GM12878 (cell line): ENCODE measurements at regions not wholly inside any gene's neighbourhood (a gene's known extent, or its start where the extent isn't known, plus 50 kb on each side); places are given as distances from the start of the nearest gene placed in this dataset.

Experiments used
- ATAC-seq: fragments of 200-7000 bp; cut with Tn5 transposase; 3 replicates; pipeline ENCODE4 v1.9.1; 2020; ENCODE audit warnings: mild to moderate bottlenecking, moderate library complexity
- BruUV-seq: library from RNA; stranded (reverse); fragments of 400-500 nt; replicated peaks from 2 replicates; lab custom pipeline; 2021; lab: Mats Ljungman, UMichigan
- CTCF ChIA-PET: fragments of 300-600 bp; sonication (Branson Sonifier 250); formaldehyde crosslinking; extraction: SDS; loops from one replicate; lab custom pipeline; 2021; ENCODE audit warnings: inconsistent platforms; lab: Yijun Ruan, JAX
- POLR2A ChIA-PET: fragments of 350-600 bp; formaldehyde crosslinking; extraction: SDS; loops from one replicate; lab custom pipeline; 2021; ENCODE audit warnings: inconsistent platforms; lab: Charles Lee
- RAD21 ChIA-PET: fragments of 300-600 bp; sonication (Branson Sonifier 250); formaldehyde crosslinking; loops from one replicate; lab custom pipeline; 2023; ENCODE audit warnings: antibody characterized with exemption; ENCODE audit not compliant: unreplicated experiment; lab: Charles Lee
- SMC1A ChIA-PET: fragments of 300-600 bp; sonication (Branson Sonifier 250); formaldehyde crosslinking; loops from one replicate; lab custom pipeline; 2023; ENCODE audit not compliant: unreplicated experiment, uncharacterized antibody; lab: Charles Lee
- DNase-seq: peaks from one replicate; pipeline ENCODE4 v3.0.0-alpha.2; 2011; ENCODE audit warnings: low read depth, low spot score
- FAIRE-seq: peaks from 3 replicates; lab custom pipeline; 2011; peaks lifted over from hg19 to GRCh38; lab: Jason Lieb, UNC
- H2AFZ ChIP-seq: 2 replicates; pipeline ENCODE4 v1.6.0; 2011; ENCODE audit warnings: low read depth, low read length, control low read depth; ENCODE audit not compliant: control insufficient read depth
- H3K27ac ChIP-seq: 2 replicates; pipeline ENCODE4 v1.5.1; 2011; ENCODE audit warnings: control low read depth; ENCODE audit not compliant: control insufficient read depth, insufficient read depth
- H3K27me3 ChIP-seq, 2 experiments: replicated peaks in 1 of 2; 2 replicates each; pipeline versions ENCODE4 v1.6.0 to v1.6.1; 2011; ENCODE audit warnings: low read length in 1 of 2; ENCODE audit not compliant: control insufficient read depth in 2 of 2, insufficient read depth in 2 of 2
- H3K36me3 ChIP-seq, 2 experiments: 2 replicates each; pipeline ENCODE4 v1.5.1; 2011; ENCODE audit warnings: low read length in 1 of 2; ENCODE audit not compliant: control insufficient read depth in 2 of 2, insufficient read depth in 2 of 2
- H3K4me1 ChIP-seq: 2 replicates; pipeline ENCODE4 v1.6.1; 2011; ENCODE audit warnings: mild to moderate bottlenecking, low read length, moderate library complexity, mixed read lengths; ENCODE audit not compliant: control insufficient read depth, insufficient read depth
- H3K4me2 ChIP-seq: 2 replicates; pipeline ENCODE4 v1.6.0; 2011; ENCODE audit warnings: control low read depth; ENCODE audit not compliant: control insufficient read depth, insufficient read depth
- H3K4me3 ChIP-seq: fragments of 200-600 bp; sonication (generic); 2 replicates; pipeline ENCODE4 v1.5.1; 2016
- H3K79me2 ChIP-seq: 2 replicates; pipeline ENCODE4 v1.6.0; 2011; ENCODE audit warnings: low read length; ENCODE audit not compliant: control insufficient read depth, insufficient read depth
- H3K9ac ChIP-seq: 2 replicates; pipeline ENCODE4 v1.8.0; 2011; ENCODE audit warnings: low read length, control low read depth, mixed read lengths; ENCODE audit not compliant: control insufficient read depth, insufficient read depth
- H3K9me3 ChIP-seq: replicated peaks from 3 replicates; pipeline ENCODE4 v1.5.1; 2011; ENCODE audit warnings: mild to moderate bottlenecking, low read length; ENCODE audit not compliant: control insufficient read depth, insufficient read depth
- H4K20me1 ChIP-seq: 2 replicates; pipeline ENCODE4 v1.6.0; 2011; ENCODE audit not compliant: control insufficient read depth, insufficient read depth
- IRF4 ChIP-seq: IDR thresholded peaks from 2 replicates; pipeline ENCODE4 v1.6.1; 2011; ENCODE audit warnings: low read depth, low read length
- LARP7 ChIP-seq: fragments of 450-650 bp; IDR thresholded peaks from 2 replicates; pipeline ENCODE4 v1.6.1; 2017; ENCODE audit warnings: mild to moderate bottlenecking
- MTA2 ChIP-seq: fragments of 450-650 bp; IDR thresholded peaks from 2 replicates; pipeline ENCODE4 v1.6.1; 2016; ENCODE audit warnings: low read depth, mild to moderate bottlenecking, moderate library complexity
- MTA3 ChIP-seq: IDR thresholded peaks from 2 replicates; pipeline ENCODE4 v1.6.1; 2012; ENCODE audit warnings: low read length, inconsistent platforms, borderline replicate concordance
- POLR2A ChIP-seq: IDR thresholded peaks from 2 replicates; pipeline ENCODE4 v1.6.1; 2011; ENCODE audit warnings: low read depth, mild to moderate bottlenecking, low read length
- POLR2AphosphoS2 ChIP-seq: IDR thresholded peaks from 2 replicates; pipeline ENCODE4 v1.6.1; 2011; ENCODE audit warnings: low read depth, mild to moderate bottlenecking, low read length, improper control_type of control experiment, moderate library complexity
- POLR2AphosphoS5 ChIP-seq: IDR thresholded peaks from 2 replicates; pipeline ENCODE4 v1.6.1; 2011; ENCODE audit warnings: mild to moderate bottlenecking, low read length, inconsistent platforms
- RBBP5 ChIP-seq: fragments of 200-600 bp; sonication (generic); conservative IDR thresholded peaks from 2 replicates; pipeline ENCODE4 v1.6.1; 2016
- SMAD5 ChIP-seq: IDR thresholded peaks from 2 replicates; pipeline ENCODE4 v1.6.1; 2016; ENCODE audit warnings: antibody characterized with exemption, low read depth
- ZBED1 ChIP-seq: IDR thresholded peaks from 2 replicates; pipeline ENCODE4 v1.6.1; 2016; ENCODE audit warnings: borderline replicate concordance
- WGBS: methylation state at CpG from one replicate; pipeline ENCODE4 v1.1.6; 2016; ENCODE audit warnings: low lambda C conversion rate; ENCODE audit not compliant: insufficient replicate concordance, insufficient coverage; ENCODE audit errors: missing lambda C conversion rate; 5-methylcytosine and 5-hydroxymethylcytosine counted together
- in situ Hi-C: fragments of 300-500 bp; cut with MboI; formaldehyde crosslinking; loops from 9 replicates; pipeline ENCODE4 v1.14.3; 2018; ENCODE audit warnings: mixed read lengths
- intact Hi-C: fragments of 100-400 bp; cut with micrococcal nuclease; formaldehyde crosslinking; loops from one replicate; pipeline ENCODE4 v1.14.2; 2022; ENCODE audit not compliant: unreplicated experiment
- TF ChIP-seq, protein P1 (sequence below): fragments of 450-650 bp; IDR thresholded peaks from 2 replicates; pipeline ENCODE4 v1.6.1; 2018; ENCODE audit warnings: mild to moderate bottlenecking, low read depth, moderate library complexity; ENCODE audit not compliant: partially characterized antibody
- TF ChIP-seq, protein P2 (sequence below): fragments of 450-650 bp; IDR thresholded peaks from 2 replicates; pipeline ENCODE4 v1.6.1; 2017; ENCODE audit warnings: borderline replicate concordance

DNA sequence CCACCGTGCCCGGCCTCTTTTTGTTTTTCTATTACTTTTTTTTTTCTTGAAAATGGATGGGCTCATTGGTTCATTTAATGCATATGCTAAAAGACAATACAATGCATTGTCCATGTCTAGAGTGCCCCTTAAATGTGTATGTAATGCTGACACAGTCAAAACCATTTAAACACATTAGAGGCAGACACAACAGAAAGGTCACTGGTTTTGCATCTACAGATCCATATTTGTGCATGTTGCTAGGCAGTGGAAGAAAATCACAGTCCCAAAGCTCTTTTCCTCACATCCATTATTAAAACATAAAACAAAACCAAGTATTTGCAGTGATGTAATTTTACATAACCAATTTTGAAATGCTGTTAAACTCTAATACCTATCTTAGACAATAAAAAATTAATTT is 389.0 kb downstream of the TAF11L14 start:
- no TSS peak for BruUV-seq
- in situ Hi-C loops, result no loop called here
- ChIA-PET POLR2A (no interaction called here), CTCF (no interaction called here), RAD21 (no interaction called here), SMC1A (no interaction called here)
- no peak overlapping the region for H3K27ac ChIP-seq
- no peaks in the 10 kb centered on the region for H3K27me3 ChIP-seq
- H3K4me3 ChIP-seq, result no peak overlapping the region
- no peak overlapping the region for H2AFZ ChIP-seq
- 0% methylated on average over 2 of the region's 2 CpGs for WGBS
- no peaks in the 10 kb centered on the region for H4K20me1 ChIP-seq
- H3K79me2 ChIP-seq, result no peaks in the 10 kb centered on the region
- no peak overlapping the region for H3K9ac ChIP-seq
- H3K9me3 ChIP-seq, result no peaks in the 10 kb centered on the region
- no peaks in the 10 kb centered on the region for H3K36me3 ChIP-seq
- no peak overlapping the region for H3K4me2 ChIP-seq
- H3K4me1 ChIP-seq, result no peaks in the 10 kb centered on the region
- ATAC-seq, result no peak
- DNase-seq, result no peak
- no peak for FAIRE-seq
- TF ChIP-seq LARP7 (no peak), SMAD5 (no peak), POLR2AphosphoS2 (no peak), MTA3 (no peak), ZBED1 (no peak), MTA2 (no peak), POLR2A (no peak), POLR2AphosphoS5 (no peak), IRF4 (no peak), RBBP5 (no peak)
- TF ChIP-seq, protein P1, sequence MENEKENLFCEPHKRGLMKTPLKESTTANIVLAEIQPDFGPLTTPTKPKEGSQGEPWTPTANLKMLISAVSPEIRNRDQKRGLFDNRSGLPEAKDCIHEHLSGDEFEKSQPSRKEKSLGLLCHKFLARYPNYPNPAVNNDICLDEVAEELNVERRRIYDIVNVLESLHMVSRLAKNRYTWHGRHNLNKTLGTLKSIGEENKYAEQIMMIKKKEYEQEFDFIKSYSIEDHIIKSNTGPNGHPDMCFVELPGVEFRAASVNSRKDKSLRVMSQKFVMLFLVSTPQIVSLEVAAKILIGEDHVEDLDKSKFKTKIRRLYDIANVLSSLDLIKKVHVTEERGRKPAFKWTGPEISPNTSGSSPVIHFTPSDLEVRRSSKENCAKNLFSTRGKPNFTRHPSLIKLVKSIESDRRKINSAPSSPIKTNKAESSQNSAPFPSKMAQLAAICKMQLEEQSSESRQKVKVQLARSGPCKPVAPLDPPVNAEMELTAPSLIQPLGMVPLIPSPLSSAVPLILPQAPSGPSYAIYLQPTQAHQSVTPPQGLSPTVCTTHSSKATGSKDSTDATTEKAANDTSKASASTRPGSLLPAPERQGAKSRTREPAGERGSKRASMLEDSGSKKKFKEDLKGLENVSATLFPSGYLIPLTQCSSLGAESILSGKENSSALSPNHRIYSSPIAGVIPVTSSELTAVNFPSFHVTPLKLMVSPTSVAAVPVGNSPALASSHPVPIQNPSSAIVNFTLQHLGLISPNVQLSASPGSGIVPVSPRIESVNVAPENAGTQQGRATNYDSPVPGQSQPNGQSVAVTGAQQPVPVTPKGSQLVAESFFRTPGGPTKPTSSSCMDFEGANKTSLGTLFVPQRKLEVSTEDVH, result no peak
- TF ChIP-seq, protein P2, sequence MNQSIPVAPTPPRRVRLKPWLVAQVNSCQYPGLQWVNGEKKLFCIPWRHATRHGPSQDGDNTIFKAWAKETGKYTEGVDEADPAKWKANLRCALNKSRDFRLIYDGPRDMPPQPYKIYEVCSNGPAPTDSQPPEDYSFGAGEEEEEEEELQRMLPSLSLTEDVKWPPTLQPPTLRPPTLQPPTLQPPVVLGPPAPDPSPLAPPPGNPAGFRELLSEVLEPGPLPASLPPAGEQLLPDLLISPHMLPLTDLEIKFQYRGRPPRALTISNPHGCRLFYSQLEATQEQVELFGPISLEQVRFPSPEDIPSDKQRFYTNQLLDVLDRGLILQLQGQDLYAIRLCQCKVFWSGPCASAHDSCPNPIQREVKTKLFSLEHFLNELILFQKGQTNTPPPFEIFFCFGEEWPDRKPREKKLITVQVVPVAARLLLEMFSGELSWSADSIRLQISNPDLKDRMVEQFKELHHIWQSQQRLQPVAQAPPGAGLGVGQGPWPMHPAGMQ, result no peak
- intact Hi-C loops, result no loop called here
